HepG2 (cell line): ENCODE measurements at regions not wholly inside any gene's neighbourhood (a gene's known extent, or its start where the extent isn't known, plus 50 kb on each side); places are given as distances from the start of the nearest gene placed in this dataset.

Experiments
- small RNA-seq, 3 experiments: library from RNA; depleted of rRNA; stranded (forward); fragments of <200 nt; gene quantifications; one replicate each; pipeline ENCODE3, GENCODE V24; 2012; ENCODE audit warnings: low read depth in 2 of 3, low replicate concordance in 1 of 3; ENCODE audit not compliant: insufficient read length in 3 of 3, insufficient read depth in 2 of 3

Small RNA genes in the stretch of these regions (small RNA-seq; reads per million reads assigned to genes)
- 0 reads per million in 3 experiments for gene AL513210.1
